ENCODE measurements at regions not wholly inside any gene's neighbourhood (a gene's known extent, or its start where the extent isn't known, plus 50 kb on each side); places are given as distances from the start of the nearest gene placed in this dataset.

DNA sequence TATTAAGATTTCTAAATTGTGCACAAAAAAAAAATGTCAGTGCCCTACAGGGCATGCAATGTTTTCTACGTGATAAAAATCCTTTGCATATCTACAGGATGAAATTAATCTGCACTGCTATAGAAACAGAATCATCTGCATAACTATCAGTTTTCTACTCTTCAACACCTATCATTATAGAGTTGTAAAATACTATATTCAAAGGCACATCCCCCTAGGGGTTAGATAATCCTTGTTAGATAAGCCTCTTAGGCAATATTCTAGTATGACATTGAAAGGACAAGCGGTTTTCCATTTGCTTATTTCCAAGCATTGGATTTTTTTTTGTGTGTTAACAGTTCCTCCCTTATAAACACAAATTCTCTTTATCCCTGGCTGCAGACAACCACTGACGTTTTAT is 98.7 kb upstream of the LAMA2 start:
- TF ChIP-seq, protein P1, sequence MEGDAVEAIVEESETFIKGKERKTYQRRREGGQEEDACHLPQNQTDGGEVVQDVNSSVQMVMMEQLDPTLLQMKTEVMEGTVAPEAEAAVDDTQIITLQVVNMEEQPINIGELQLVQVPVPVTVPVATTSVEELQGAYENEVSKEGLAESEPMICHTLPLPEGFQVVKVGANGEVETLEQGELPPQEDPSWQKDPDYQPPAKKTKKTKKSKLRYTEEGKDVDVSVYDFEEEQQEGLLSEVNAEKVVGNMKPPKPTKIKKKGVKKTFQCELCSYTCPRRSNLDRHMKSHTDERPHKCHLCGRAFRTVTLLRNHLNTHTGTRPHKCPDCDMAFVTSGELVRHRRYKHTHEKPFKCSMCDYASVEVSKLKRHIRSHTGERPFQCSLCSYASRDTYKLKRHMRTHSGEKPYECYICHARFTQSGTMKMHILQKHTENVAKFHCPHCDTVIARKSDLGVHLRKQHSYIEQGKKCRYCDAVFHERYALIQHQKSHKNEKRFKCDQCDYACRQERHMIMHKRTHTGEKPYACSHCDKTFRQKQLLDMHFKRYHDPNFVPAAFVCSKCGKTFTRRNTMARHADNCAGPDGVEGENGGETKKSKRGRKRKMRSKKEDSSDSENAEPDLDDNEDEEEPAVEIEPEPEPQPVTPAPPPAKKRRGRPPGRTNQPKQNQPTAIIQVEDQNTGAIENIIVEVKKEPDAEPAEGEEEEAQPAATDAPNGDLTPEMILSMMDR (IDR thresholded peaks at IDR 0.05; ENCODE audit: insufficient read depth, low read depth, low read length) = no peak
- TF ChIP-seq EZH2 (IDR thresholded peaks at IDR 0.05; ENCODE audit: insufficient read depth, low read length) = no peak
